ENCODE measurements at regions not wholly inside any gene's neighbourhood (a gene's known extent, or its start where the extent isn't known, plus 50 kb on each side); places are given as distances from the start of the nearest gene placed in this dataset.

- TF ChIP-seq POLR2AphosphoS5 (IDR thresholded peaks at IDR 0.05; ENCODE audit: low read depth, low read length) (no peak), POLR2A (IDR thresholded peaks at IDR 0.05; ENCODE audit: low read depth, low read length) (no peak), TAF1 (IDR thresholded peaks at IDR 0.05; ENCODE audit: low read depth, low read length) (no peak), PAX5 (IDR thresholded peaks at IDR 0.05; ENCODE audit: insufficient read depth, low read length, severe bottlenecking) (no peak), POU2F2 (IDR thresholded peaks at IDR 0.05; ENCODE audit: low read depth, low read length) (no peak), SPI1 (IDR thresholded peaks at IDR 0.05; ENCODE audit: low read depth, low read length) (no peak)
Measured at GRCh38 chr3:73954506-73954905, 329.8 kb upstream of the PDZRN3 start.

Measured in GM12891 (cell line).